ENCODE measurements at regions not wholly inside any gene's neighbourhood (a gene's known extent, or its start where the extent isn't known, plus 50 kb on each side); places are given as distances from the start of the nearest gene placed in this dataset.
"Not testable (repeated sequence)": the region's sequence is repeated elsewhere in the genome, so short reads cannot be mapped to it uniquely, and the experiment has no call there.

DNA sequence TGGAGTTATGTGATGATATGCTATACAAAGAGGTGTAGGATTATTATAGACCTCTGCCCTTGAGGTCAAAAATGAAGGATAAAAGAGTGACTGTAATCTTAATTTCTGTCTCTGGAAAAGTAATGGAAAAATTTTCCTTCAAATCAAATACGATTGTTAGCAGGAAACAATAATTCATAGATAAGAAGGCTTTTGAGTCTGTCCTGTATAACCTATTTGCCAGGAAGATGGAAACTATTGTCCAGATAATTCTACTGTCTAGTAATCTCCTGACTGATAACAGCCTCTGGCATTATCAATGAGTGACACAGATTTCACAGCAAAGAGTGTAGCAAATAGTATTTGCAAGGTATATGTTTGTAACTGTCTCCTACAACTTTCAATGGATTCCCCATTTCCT lies 307.8 kb downstream of the MTX2 start:
- in situ Hi-C loops (cut with HindIII; ENCODE audit: low pct_unique_long_range_greater_than_20kb, low sequenced_read_pairs): no loop called here
- DNase-seq (ENCODE audit: low read depth): no peak

DNA sequence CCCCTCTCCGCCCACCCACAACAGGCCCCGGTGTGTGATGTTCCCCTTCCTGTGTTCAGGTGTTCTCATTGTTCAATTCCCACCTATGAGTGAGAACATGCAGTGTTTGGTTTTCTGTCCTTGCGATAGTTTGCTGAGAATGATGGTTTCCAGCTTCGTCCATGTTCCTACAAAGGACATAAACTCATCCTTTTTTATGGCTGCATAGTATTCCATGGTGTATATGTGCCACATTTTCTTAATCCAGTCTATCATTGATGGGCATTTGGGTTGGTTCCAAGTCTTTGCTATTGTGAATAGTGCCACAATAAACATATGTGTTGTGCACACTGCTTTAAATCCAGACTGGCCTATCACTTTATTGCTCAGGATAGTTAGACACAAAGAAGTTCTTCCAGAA lies 309.1 kb downstream of the MTX2 start:
- DNase-seq (ENCODE audit: low read depth); in situ Hi-C loops (cut with HindIII; ENCODE audit: low pct_unique_long_range_greater_than_20kb, low sequenced_read_pairs): not testable (repeated sequence)

DNA sequence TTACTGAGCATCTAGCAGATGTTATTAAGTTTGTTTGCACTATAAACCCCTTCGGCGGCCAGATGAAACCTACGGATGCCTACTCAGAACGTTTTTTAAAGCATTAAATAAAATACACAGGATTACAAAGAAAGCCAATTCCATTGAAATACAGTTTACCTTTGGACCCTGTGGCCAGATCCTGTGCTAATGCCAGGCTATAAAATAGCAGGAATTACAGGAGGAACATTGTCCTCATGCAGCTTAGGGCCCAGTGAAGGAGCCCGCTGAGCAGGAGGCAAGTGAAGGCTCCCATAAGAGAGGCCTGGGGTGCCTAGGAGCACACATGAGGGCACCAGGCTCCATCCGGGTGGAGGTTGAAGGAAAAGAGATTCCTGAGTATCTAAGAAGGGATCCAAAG lies 310.4 kb downstream of the MTX2 start:
- no peak for DNase-seq (ENCODE audit: low read depth)
- in situ Hi-C loops (cut with HindIII; ENCODE audit: low pct_unique_long_range_greater_than_20kb, low sequenced_read_pairs): no loop called here

- in situ Hi-C loops (cut with HindIII; ENCODE audit: low pct_unique_long_range_greater_than_20kb, low sequenced_read_pairs): no loop called here
- no peak for DNase-seq (ENCODE audit: low read depth)
Observed at GRCh38 chr2:176581557-176582165, 312.4 kb downstream of the MTX2 start.

GRCh38 chr2:176582176-176582575 lies 312.9 kb downstream of the MTX2 start:
- DNase-seq (ENCODE audit: low read depth): no peak
- in situ Hi-C loops (cut with HindIII; ENCODE audit: low pct_unique_long_range_greater_than_20kb, low sequenced_read_pairs): no loop called here

DNA sequence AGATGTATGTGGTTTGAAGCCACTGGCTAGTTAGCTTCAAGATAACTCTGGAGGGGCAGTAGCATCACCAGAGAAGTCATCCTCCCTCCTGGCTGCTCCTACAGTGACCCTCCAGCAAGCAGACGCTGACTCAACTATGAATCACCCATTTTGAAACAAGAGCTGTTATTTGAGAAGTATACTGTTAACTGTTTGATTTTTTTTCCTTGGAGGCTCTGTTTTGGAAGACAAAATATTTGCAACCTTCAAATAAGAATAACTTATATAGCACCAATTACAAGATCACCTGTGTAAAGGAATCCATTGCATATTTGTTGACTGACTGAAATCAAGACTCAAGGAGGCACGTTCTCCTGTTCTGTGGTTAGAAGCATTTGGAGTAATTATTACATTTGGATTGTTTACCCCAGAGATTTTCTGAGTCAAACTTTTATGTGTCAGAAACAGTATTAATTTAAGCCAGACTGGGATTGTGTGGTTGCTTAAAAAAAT lies 313.8 kb downstream of the MTX2 start:
- in situ Hi-C loops (cut with HindIII; ENCODE audit: low pct_unique_long_range_greater_than_20kb, low sequenced_read_pairs): no loop called here
- DNase-seq (ENCODE audit: low read depth): peak; percentile 89

DNA sequence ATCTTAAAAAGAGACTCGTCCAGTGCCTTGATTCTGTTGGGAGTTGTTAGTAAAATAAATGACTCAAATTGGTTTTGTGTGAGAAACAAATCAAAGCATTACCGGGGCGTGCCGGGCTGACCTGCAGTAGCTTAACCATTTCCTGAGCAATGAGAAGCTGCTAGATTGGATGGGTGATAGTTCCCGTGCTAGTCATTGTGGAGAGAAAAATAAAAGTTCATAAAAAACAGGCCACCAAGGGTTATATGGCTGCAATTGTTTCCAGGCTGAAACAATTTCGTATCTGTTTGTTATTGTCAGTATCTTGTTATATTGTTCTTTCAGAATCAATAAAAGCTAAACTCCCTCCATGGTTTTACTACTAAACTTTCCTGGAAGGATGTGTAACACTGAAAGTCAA lies 314.4 kb downstream of the MTX2 start:
- peak; percentile 63 for DNase-seq (ENCODE audit: low read depth)
- in situ Hi-C loops (cut with HindIII; ENCODE audit: low pct_unique_long_range_greater_than_20kb, low sequenced_read_pairs): no loop called here

DNA sequence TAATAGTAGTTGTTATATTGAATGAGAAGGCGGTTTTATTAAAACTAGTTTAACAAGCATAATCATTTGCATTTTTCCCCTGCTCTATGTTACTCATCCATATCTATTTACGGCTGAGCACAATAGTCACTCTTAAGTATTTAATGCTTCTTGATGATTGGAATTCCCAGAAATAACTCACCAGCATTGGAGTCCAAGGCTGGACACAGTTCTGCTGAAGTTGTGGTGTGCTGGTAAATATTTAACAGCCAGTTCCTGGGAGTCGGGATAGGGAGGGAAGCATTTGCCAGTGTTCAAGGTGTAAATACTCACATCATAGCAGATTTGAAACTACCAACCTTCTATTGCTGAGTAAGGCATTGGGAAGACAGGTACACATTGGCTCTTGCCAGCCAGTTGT lies 315.1 kb downstream of the MTX2 start:
- peak; percentile 84 for DNase-seq (ENCODE audit: low read depth)
- in situ Hi-C loops (cut with HindIII; ENCODE audit: low pct_unique_long_range_greater_than_20kb, low sequenced_read_pairs): no loop called here

- DNase-seq (ENCODE audit: low read depth): no peak
- in situ Hi-C loops (cut with HindIII; ENCODE audit: low pct_unique_long_range_greater_than_20kb, low sequenced_read_pairs): no loop called here
Observed at GRCh38 chr2:176585291-176585690, 316.0 kb downstream of the MTX2 start.

DNA sequence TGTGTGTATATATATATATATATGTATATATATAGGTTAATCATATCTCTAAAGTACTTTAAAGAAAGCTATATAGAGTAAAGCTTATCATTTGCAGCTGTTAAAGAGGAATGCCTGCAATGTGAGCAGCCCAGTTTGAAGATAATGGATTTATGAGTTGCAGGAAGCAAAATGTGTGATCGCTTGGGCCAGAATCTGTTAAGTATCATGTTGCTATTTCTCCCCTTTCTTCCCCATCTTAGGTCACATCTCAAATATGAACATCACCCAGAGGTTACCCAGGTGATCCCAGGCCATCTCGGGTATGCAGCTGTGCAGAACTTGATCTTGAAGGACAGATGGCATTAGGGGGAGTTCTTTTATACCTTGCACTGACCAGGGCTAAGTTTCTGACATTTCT lies 316.5 kb downstream of the MTX2 start:
- in situ Hi-C loops (cut with HindIII; ENCODE audit: low pct_unique_long_range_greater_than_20kb, low sequenced_read_pairs): no loop called here
- DNase-seq (ENCODE audit: low read depth): no peak

DNA sequence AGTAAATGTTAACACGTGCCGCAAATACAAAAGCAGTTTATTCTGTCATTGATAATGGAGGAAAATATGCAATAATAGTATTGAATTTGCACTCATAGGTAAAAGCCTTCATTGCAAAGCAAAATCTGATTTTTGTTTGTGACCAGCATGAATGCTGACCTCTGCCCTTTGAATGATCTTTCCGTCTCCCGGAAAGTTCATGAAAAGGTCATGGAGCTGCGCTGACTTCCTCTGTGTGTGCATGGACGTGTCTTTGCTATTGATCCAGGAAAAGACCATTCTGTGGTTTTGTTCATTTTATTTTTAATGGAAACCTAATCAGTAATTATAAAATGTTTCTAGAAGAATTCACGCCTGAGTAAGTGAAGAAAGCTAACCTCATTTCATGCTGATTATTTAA lies 320.0 kb downstream of the MTX2 start:
- in situ Hi-C loops (cut with HindIII; ENCODE audit: low pct_unique_long_range_greater_than_20kb, low sequenced_read_pairs): no loop called here
- DNase-seq (ENCODE audit: low read depth): no peak

GRCh38 chr2:176589825-176590440 lies 320.7 kb downstream of the MTX2 start:
- DNase-seq (ENCODE audit: low read depth): no peak
- in situ Hi-C loops (cut with HindIII; ENCODE audit: low pct_unique_long_range_greater_than_20kb, low sequenced_read_pairs): no loop called here

DNA sequence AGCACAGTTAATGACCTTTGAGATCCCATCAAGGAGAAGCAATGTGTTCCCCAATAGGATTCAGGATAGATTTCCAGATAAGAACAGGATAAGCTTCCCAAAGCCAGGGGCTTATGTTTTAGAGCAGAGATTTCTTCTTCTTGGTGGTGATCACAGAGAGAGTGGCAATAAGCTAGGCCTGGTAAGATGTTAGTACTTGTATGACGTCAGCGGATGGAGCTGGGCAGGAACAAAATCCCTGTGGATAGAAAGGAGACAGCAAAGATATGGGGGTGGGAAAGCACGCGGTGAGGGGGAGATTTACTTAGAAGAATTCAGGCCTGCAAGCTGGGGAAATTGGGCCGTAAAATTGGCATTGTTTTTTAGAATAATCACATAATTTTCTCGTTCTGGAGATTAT lies 323.0 kb downstream of the MTX2 start:
- no peak for DNase-seq (ENCODE audit: low read depth)
- in situ Hi-C loops (cut with HindIII; ENCODE audit: low pct_unique_long_range_greater_than_20kb, low sequenced_read_pairs): no loop called here

GRCh38 chr2:176595986-176596385 lies 326.7 kb downstream of the MTX2 start:
- in situ Hi-C loops (cut with HindIII; ENCODE audit: low pct_unique_long_range_greater_than_20kb, low sequenced_read_pairs): no loop called here

GRCh38 chr2:176597916-176598315 lies 328.7 kb downstream of the MTX2 start:
- in situ Hi-C loops (cut with HindIII; ENCODE audit: low pct_unique_long_range_greater_than_20kb, low sequenced_read_pairs): no loop called here
- DNase-seq (ENCODE audit: low read depth): no peak

More at GRCh38 chr2:176595986-176596385, 326.7 kb downstream of the MTX2 start:
- peak; percentile 7 for DNase-seq (ENCODE audit: low read depth)

DNA sequence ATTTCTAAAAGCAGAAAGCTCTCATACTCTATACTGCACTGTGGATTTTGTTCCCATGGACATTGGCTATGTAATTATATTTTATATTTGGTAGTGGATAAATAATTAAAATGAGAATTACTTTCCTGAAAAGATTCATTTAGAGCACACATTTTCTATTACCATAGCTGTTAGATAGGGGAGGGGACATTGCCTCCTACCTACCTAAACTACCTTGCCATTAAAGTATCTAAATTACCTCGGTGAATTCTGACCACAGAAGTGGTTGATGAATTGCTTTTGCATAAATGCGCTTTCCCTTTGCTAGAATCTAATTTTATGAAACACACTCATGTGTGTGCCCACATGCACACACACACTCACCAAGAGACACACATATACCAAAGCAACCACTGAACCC lies 329.1 kb downstream of the MTX2 start:
- in situ Hi-C loops (cut with HindIII; ENCODE audit: low pct_unique_long_range_greater_than_20kb, low sequenced_read_pairs): no loop called here
- DNase-seq (ENCODE audit: low read depth): no peak

DNA sequence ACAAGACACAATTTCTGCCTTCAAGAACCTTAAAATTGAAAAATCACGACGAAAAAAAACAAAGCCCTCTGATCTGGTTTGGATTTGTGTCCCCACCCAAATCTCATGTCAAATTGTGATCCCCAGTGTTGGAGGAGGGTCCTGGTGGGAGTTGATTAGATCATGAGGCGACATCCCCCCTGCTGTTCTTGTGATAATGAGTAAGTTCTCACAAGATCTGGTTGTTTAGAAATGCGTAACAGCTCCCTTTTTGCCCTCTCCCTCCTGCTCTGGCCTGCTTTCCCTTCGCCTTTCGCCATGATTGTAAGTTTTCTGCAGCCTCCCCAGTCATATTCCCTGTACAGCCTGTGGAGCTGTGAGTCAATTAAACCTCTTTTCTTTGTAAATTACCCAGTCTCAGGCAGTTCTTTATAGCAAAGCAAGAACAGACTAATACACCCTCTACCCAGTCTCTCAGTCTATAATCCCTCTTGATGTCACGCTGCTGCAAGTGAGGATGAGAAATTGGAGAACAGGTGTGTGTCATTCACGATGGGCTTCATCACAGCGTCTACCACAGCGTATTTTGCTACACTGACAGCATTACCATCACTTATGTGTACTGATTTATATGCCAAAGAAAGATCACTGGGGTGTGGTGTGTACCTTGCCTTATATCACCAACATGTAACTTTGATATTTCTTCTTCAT lies 330.7 kb downstream of the MTX2 start:
- DNase-seq (ENCODE audit: low read depth): no peak
- in situ Hi-C loops (cut with HindIII; ENCODE audit: low pct_unique_long_range_greater_than_20kb, low sequenced_read_pairs): no loop called here

GRCh38 chr2:176601066-176601465 lies 331.8 kb downstream of the MTX2 start:
- no peak for DNase-seq (ENCODE audit: low read depth)
- in situ Hi-C loops (cut with HindIII; ENCODE audit: low pct_unique_long_range_greater_than_20kb, low sequenced_read_pairs): no loop called here

- in situ Hi-C loops (cut with HindIII; ENCODE audit: low pct_unique_long_range_greater_than_20kb, low sequenced_read_pairs): no loop called here
- DNase-seq (ENCODE audit: low read depth): no peak
Observed at GRCh38 chr2:176612036-176612435, 342.8 kb downstream of the MTX2 start.

GRCh38 chr2:176612736-176613135 lies 343.5 kb downstream of the MTX2 start:
- no peak for DNase-seq (ENCODE audit: low read depth)

More at GRCh38 chr2:176612736-176613135, 343.5 kb downstream of the MTX2 start:
- in situ Hi-C loops (cut with HindIII; ENCODE audit: low pct_unique_long_range_greater_than_20kb, low sequenced_read_pairs): no loop called here
